Lower lobe of right lung (tissue), 2 donors: ENCODE measurements at regions not wholly inside any gene's neighbourhood (a gene's known extent, or its start where the extent isn't known, plus 50 kb on each side); places are given as distances from the start of the nearest gene placed in this dataset.
A peak's percentile ranks its signal among the peaks of the same experiment; 100 is the strongest.

Source experiments
- ATAC-seq, 2 donors: fragments of 200-7000 bp; cut with Tn5 transposase; one replicate each; pipeline ENCODE4 v1.9.1; 2020 to 2022; ENCODE audit warnings: mild to moderate bottlenecking in 2 of 2, moderate library complexity in 2 of 2
- DNase-seq: peaks from one replicate; pipeline ENCODE4 v3.0.0-alpha.2; 2020
- H3K27ac ChIP-seq: fragments of 200-600 bp; one replicate; pipeline ENCODE4 v1.8.0; 2022
- H3K27me3 ChIP-seq: fragments of 200-600 bp; one replicate; pipeline ENCODE4 v1.8.0; 2022; ENCODE audit warnings: low read depth
- H3K36me3 ChIP-seq: fragments of 200-600 bp; one replicate; pipeline ENCODE4 v1.8.0; 2022; ENCODE audit warnings: mild to moderate bottlenecking
- H3K4me1 ChIP-seq: fragments of 200-600 bp; one replicate; pipeline ENCODE4 v1.8.0; 2022
- H3K4me3 ChIP-seq: fragments of 200-600 bp; one replicate; pipeline ENCODE4 v1.8.0; 2022; ENCODE audit warnings: mild to moderate bottlenecking
- H3K9me3 ChIP-seq: fragments of 200-600 bp; one replicate; pipeline ENCODE4 v1.8.0; 2022
- intact Hi-C: fragments of 100-400 bp; cut with DNase I; formaldehyde crosslinking; loops from one replicate; pipeline ENCODE4 v1.11.0; 2022
- TF ChIP-seq, protein P1 (sequence below): fragments of 200-600 bp; IDR thresholded peaks from one replicate; pipeline ENCODE4 v1.8.0; 2022; ENCODE audit warnings: antibody characterized with exemption, mild to moderate bottlenecking
- donor health status: DM: no; HTN: yes; CAD: no; lungs with severe emphysema.

DNA sequence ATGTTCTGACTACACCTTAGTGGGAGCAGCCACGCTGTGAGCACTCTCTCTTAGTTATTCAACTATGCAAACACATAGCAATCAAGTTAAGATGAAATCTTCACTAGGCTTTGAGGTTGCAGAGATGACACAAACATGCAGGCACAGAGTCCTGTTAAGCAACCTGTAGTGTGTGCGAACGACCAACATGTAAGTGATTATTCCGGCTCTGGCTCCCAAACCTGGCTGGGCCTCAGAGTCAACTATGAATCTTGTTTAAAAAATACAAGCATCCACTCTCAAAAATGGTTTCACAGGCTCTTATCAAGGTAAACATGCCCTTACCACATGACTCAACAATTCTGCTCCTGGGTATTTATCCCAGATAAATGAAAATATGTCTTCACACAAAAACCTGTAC is 91.4 kb downstream of the IRS2 start:
- Histone ChIP-seq H3K27me3 (no peaks in the 10 kb centered on the region), H3K27ac (no peak overlapping the region), H3K4me1 (peaks cover 7% of the 10 kb centered on the region), H3K4me3 (no peak overlapping the region), H3K9me3 (no peaks in the 10 kb centered on the region), H3K36me3 (no peaks in the 10 kb centered on the region)
- TF ChIP-seq, protein P1, sequence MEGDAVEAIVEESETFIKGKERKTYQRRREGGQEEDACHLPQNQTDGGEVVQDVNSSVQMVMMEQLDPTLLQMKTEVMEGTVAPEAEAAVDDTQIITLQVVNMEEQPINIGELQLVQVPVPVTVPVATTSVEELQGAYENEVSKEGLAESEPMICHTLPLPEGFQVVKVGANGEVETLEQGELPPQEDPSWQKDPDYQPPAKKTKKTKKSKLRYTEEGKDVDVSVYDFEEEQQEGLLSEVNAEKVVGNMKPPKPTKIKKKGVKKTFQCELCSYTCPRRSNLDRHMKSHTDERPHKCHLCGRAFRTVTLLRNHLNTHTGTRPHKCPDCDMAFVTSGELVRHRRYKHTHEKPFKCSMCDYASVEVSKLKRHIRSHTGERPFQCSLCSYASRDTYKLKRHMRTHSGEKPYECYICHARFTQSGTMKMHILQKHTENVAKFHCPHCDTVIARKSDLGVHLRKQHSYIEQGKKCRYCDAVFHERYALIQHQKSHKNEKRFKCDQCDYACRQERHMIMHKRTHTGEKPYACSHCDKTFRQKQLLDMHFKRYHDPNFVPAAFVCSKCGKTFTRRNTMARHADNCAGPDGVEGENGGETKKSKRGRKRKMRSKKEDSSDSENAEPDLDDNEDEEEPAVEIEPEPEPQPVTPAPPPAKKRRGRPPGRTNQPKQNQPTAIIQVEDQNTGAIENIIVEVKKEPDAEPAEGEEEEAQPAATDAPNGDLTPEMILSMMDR, result no peak
- intact Hi-C loops, result no loop called here
- peak in 1 of 2 donors; percentile 31 for ATAC-seq
- no peak for DNase-seq

DNA sequence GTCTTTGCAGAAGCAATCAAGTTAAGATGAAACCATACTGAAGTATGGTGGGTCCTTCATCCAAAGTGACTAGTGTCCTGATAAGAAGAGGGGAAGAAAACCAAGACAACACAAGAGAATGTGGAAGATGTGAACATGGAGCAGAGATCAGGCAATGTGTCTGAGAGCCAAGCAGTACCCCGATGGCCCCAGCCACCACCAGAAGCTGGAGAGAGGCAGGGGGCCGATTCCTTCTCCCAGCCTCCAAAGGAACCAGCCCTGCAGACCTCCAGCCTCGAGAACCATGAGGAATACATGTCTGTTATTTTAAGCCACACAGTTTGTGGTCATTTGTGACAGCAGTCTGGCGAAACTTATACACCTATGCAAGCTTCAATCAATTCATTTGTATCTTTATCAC is 93.2 kb downstream of the IRS2 start:
- no peaks in the 10 kb centered on the region for H3K27me3 ChIP-seq
- no peak overlapping the region for H3K4me3 ChIP-seq
- DNase-seq (no peak), ATAC-seq (no peak)
- no peaks in the 10 kb centered on the region for H3K36me3 ChIP-seq
- no peaks in the 10 kb centered on the region for H3K4me1 ChIP-seq
- H3K27ac ChIP-seq, result no peak overlapping the region
- intact Hi-C loops, result no loop called here
- TF ChIP-seq, protein P1, result no peak
- no peaks in the 10 kb centered on the region for H3K9me3 ChIP-seq

DNA sequence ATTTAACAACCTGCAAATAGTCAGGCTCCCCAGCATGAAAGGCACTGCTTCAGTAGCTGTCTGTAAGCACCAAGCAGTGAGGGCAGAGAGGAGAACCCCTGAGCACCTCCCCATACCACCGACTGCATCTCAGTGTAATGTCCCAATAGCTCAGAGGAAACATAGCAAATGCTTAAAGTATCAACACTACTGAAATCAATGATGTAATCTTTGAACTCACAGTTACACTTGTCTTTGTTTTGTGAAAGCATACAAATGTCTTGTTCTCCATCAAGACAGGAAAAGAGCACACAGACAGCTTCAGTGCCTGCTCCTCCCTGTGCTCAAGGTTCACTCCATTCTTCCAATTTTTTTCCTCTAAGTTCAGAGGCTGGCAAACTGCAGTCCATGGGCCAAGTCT is 94.7 kb downstream of the IRS2 start:
- Histone ChIP-seq H3K27me3 (no peaks in the 10 kb centered on the region), H3K9me3 (no peaks in the 10 kb centered on the region), H3K36me3 (no peaks in the 10 kb centered on the region), H3K4me1 (no peaks in the 10 kb centered on the region), H3K4me3 (no peak overlapping the region), H3K27ac (no peak overlapping the region)
- TF ChIP-seq, protein P1, result no peak
- DNase-seq, result no peak
- intact Hi-C loops, result no loop called here
- ATAC-seq, result no peak

DNA sequence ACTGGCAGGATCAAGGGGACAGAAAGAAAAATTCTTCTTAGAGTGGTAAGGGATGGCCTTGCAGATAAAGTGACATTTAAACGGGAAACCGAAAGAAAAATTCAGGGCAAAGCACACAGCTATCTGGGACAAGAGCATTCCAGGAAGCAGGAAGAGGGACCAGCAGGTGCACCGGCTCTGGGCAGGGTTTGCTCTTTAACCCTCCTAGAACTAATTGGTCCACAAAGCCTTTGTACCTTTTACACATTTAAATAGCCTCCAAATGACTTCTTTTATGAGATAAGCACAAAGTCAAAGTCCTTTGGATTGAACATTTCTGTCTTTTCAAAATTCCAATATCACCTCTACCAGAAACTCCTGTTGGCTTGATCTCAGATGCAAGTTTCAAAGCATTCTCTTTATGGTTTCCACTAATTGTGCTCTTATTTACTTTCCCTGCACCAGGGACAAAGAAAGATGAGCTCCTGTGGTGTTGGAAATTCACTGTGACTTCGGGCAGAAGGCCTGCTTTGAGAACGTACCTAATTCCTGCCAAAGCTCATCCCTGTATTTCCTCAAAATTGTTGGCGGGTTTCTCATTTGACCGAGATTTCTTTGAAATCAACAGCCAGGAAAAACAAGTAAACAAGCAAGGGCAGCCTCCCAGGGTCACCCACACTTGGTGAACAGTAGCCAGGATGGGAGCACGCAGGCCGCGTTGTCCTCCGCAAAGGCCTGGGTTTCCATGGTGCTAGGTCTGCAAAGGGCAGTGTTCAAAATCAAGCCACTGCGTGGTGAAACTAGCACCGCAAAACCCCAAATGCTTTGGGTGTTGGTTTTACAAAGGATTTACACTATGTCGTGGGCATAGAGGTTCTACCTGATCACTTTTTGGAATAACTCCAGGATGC is 98.6 kb downstream of the IRS2 start:
- TF ChIP-seq, protein P1, result no peak
- H3K27ac ChIP-seq, result no peak overlapping the region
- no peaks in the 10 kb centered on the region for H3K9me3 ChIP-seq
- no peaks in the 10 kb centered on the region for H3K4me1 ChIP-seq
- ATAC-seq (no peak), DNase-seq (no peak)
- no peaks in the 10 kb centered on the region for H3K36me3 ChIP-seq
- H3K4me3 ChIP-seq, result no peak overlapping the region
- intact Hi-C loops, result no loop called here
- peaks cover under 1% of the 10 kb centered on the region for H3K27me3 ChIP-seq

DNA sequence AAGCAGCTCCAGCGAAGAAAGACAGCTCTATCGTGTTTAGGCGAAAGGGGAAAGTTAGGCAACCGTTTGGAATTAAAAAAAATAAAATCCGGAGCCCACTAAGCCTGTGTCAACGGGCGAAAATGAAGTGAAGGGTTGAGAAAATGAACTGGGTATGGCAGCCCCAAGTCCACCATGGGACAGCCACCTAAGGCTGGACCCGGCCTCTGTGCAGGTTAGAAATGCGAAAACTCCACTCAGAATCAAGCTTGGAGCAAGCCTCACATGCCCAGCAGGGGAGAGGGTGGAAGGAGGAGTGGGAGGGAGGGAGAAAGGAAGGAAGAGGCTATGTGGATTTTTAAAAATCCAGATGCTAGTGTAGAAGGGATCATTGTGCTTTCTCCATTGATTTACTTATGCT is 101.2 kb downstream of the IRS2 start:
- ATAC-seq (no peak), DNase-seq (no peak)
- H3K4me1 ChIP-seq, result no peaks in the 10 kb centered on the region
- no peak overlapping the region for H3K4me3 ChIP-seq
- H3K27ac ChIP-seq, result no peak overlapping the region
- TF ChIP-seq, protein P1, result no peak
- H3K36me3 ChIP-seq, result no peaks in the 10 kb centered on the region
- H3K27me3 ChIP-seq, result peaks cover 5% of the 10 kb centered on the region
- H3K9me3 ChIP-seq, result no peaks in the 10 kb centered on the region
- intact Hi-C loops, result no loop called here
